Dermis microvascular lymphatic vessel endothelial cell (primary cell): ENCODE measurements at regions not wholly inside any gene's neighbourhood (a gene's known extent, or its start where the extent isn't known, plus 50 kb on each side); places are given as distances from the start of the nearest gene placed in this dataset.

ENCODE experiments used
- DNase-seq, 2 donors: peaks; one replicate each; pipeline versions ENCODE4 v3.0.0 to v3.0.0-alpha.2; 2010; ENCODE audit warnings: low read depth in 2 of 2

GRCh38 chr5:159453209-159453608 lies 122.9 kb upstream of the IL12B start:
- DNase-seq: no peak

GRCh38 chr5:159456261-159456660 lies 126.0 kb upstream of the IL12B start:
- no peak for DNase-seq

- DNase-seq: no peak
These were observed 126.6 kb upstream of the IL12B start for GRCh38 chr5:159456722-159457465.

GRCh38 chr5:159458217-159458711 lies 128.0 kb upstream of the IL12B start:
- no peak for DNase-seq

- DNase-seq: no peak
These were observed 128.9 kb upstream of the IL12B start for GRCh38 chr5:159459132-159459627.

GRCh38 chr5:159459951-159460538 lies 129.8 kb upstream of the IL12B start:
- no peak for DNase-seq

GRCh38 chr5:159463590-159464321 lies 133.5 kb upstream of the IL12B start:
- DNase-seq: no peak

GRCh38 chr5:159465604-159466003 lies 135.3 kb upstream of the IL12B start:
- DNase-seq: no peak

GRCh38 chr5:159467666-159468065 lies 137.4 kb upstream of the IL12B start:
- no peak for DNase-seq

- DNase-seq: no peak
These were observed 139.4 kb upstream of the IL12B start for GRCh38 chr5:159469496-159470372.

- DNase-seq: no peak
These were observed 141.6 kb upstream of the IL12B start for GRCh38 chr5:159471904-159472303.

- no peak for DNase-seq
These were observed 144.7 kb upstream of the IL12B start for GRCh38 chr5:159475026-159475425.

GRCh38 chr5:159478950-159479349 lies 148.7 kb upstream of the IL12B start:
- DNase-seq: no peak

GRCh38 chr5:159480849-159481248 lies 150.6 kb upstream of the IL12B start:
- DNase-seq: no peak

GRCh38 chr5:159481751-159482150 lies 151.5 kb upstream of the IL12B start:
- no peak for DNase-seq

- no peak for DNase-seq
These were observed 156.5 kb upstream of the IL12B start for GRCh38 chr5:159486836-159487235.

GRCh38 chr5:159488516-159488915 lies 158.2 kb upstream of the IL12B start:
- no peak for DNase-seq

GRCh38 chr5:159489779-159490178 lies 159.5 kb upstream of the IL12B start:
- DNase-seq: no peak

GRCh38 chr5:159490507-159490906 lies 160.2 kb upstream of the IL12B start:
- no peak for DNase-seq

- DNase-seq: no peak
These were observed 163.4 kb upstream of the IL12B start for GRCh38 chr5:159493696-159494095.

- no peak for DNase-seq
These were observed 166.5 kb upstream of the IL12B start for GRCh38 chr5:159496773-159497172.
